Brain microvascular endothelial cell (primary cell): ENCODE measurements at regions not wholly inside any gene's neighbourhood (a gene's known extent, or its start where the extent isn't known, plus 50 kb on each side); places are given as distances from the start of the nearest gene placed in this dataset.

Source experiments
- DNase-seq: peaks from one replicate; pipeline ENCODE4 v3.0.0-alpha.2; 2020
- H3K27ac ChIP-seq: fragments of 250-450 bp; sonication (Bioruptor Pico); 2 replicates; pipeline ENCODE4 v1.5.1; 2020; ENCODE audit warnings: mild to moderate bottlenecking, moderate library complexity
- H3K27me3 ChIP-seq: fragments of 250-450 bp; sonication (Bioruptor Pico); replicated peaks from 2 replicates; pipeline ENCODE4 v1.5.1; 2020; ENCODE audit warnings: mild to moderate bottlenecking
- H3K36me3 ChIP-seq: fragments of 250-450 bp; sonication (Bioruptor Pico); replicated peaks from 2 replicates; pipeline ENCODE4 v1.5.1; 2020; ENCODE audit warnings: mild to moderate bottlenecking
- H3K4me3 ChIP-seq: 2 replicates; pipeline ENCODE4 v1.5.1; 2011; ENCODE audit warnings: low read depth, mild to moderate bottlenecking, control low read depth, low read length, moderate library complexity
- in situ Hi-C: cut with HindIII; loops from 2 replicates; pipeline ENCODE4 v1.10.0; 2017; ENCODE audit warnings: low sequenced_read_pairs, low pct_ligation_motif_present
- TF ChIP-seq, protein P1 (sequence below): IDR thresholded peaks from 2 replicates; pipeline ENCODE4 v1.5.1; 2011; ENCODE audit warnings: low read depth, mild to moderate bottlenecking, moderate library complexity, low read length, control low read depth, inconsistent platforms; ENCODE audit errors: missing control alignments

DNA sequence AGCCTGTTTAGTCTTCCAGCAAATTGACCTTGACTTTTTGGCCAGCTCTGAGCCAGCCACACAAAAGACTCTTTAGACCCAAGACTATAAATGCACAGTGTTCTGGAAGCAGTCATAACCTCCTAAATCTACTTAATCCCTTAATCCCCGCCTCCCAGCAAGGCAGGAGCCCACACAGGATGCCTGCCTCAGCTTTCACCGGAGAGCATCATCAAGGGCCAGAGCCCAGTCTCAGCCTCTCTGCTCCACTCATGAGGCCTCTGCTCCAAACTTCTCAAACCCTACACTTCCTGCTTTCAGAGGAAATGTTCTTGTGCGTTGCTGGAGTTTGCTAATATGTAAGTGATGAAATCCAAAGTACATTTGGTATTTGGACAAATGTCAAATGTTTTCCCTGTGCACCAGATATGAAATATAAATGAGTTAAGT is 57.9 kb upstream of the FSHB start:
- Histone ChIP-seq H3K36me3 (no peaks in the 10 kb centered on the region), H3K27ac (no peak overlapping the region), H3K27me3 (no peaks in the 10 kb centered on the region), H3K4me3 (no peak overlapping the region)
- TF ChIP-seq, protein P1, sequence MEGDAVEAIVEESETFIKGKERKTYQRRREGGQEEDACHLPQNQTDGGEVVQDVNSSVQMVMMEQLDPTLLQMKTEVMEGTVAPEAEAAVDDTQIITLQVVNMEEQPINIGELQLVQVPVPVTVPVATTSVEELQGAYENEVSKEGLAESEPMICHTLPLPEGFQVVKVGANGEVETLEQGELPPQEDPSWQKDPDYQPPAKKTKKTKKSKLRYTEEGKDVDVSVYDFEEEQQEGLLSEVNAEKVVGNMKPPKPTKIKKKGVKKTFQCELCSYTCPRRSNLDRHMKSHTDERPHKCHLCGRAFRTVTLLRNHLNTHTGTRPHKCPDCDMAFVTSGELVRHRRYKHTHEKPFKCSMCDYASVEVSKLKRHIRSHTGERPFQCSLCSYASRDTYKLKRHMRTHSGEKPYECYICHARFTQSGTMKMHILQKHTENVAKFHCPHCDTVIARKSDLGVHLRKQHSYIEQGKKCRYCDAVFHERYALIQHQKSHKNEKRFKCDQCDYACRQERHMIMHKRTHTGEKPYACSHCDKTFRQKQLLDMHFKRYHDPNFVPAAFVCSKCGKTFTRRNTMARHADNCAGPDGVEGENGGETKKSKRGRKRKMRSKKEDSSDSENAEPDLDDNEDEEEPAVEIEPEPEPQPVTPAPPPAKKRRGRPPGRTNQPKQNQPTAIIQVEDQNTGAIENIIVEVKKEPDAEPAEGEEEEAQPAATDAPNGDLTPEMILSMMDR: no peak
- DNase-seq: no peak
- in situ Hi-C loops: no loop called here

DNA sequence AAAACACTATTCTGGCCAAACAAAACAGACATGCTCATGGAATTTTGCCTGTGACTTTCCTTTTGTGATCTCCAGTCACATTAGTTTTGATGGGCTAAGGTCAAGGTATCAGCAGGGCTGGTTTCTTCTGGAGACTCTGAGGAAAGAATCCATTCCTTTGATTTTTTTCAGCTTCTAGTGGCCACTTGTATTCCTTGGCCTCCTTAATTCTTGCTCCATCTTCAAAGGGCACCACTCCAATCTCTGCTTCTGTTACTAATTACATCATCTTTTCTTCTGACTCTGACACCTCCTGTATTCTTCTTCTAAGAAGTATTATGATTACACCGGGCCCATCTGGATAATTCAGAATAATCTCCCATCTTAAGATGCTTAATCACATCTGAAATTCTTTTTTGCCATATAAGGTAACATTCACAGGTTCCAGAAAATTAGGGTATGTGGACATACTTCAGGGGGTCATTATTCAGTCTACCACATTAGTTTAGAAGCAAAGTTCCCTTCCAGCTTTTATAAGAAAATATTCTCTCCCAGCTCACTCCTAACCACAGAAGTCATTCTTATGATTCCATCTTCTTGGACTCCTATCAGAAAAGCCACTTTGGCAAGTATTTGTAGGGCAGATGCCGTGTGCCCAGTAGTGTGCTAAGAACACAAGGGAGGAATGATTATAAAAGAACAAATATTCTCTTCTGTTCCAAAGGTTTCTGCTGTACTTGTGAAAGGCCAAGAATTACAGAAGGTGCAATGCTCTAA is 56.4 kb upstream of the FSHB start:
- H3K27ac ChIP-seq: no peak overlapping the region
- no peak overlapping the region for H3K4me3 ChIP-seq
- in situ Hi-C loops: no loop called here
- no peak for DNase-seq
- no peaks in the 10 kb centered on the region for H3K36me3 ChIP-seq
- TF ChIP-seq, protein P1: no peak
- H3K27me3 ChIP-seq: no peaks in the 10 kb centered on the region
